ENCODE measurements at regions not wholly inside any gene's neighbourhood (a gene's known extent, or its start where the extent isn't known, plus 50 kb on each side); places are given as distances from the start of the nearest gene placed in this dataset.

- DNase-seq: no peak
Observed at GRCh38 chr6:19979059-19979458, 141.9 kb downstream of the ID4 start.

DNA sequence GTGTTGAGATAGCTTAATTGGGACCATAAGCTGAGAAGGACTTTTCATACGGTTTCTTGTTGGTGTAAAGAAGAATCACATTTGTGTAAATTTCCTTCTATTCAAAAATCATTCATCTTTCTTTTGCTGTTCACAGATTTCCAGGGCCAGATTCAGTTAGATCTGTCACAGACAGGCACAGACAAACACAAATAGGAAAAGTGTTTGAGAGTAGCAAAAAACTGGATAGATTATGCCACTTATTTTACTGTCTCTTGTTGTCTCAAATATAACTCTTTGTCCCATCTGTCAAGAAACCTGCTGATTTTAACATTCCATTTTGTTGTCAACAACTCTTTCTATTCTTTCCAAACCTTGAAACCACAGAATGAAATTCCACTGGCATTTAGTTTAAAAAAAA is 142.8 kb downstream of the ID4 start:
- DNase-seq: no peak

GRCh38 chr6:19983374-19983773 is 146.2 kb downstream of the ID4 start:
- DNase-seq: no peak

- DNase-seq: no peak
Observed at GRCh38 chr6:19986691-19987438, 149.7 kb downstream of the ID4 start.

DNA sequence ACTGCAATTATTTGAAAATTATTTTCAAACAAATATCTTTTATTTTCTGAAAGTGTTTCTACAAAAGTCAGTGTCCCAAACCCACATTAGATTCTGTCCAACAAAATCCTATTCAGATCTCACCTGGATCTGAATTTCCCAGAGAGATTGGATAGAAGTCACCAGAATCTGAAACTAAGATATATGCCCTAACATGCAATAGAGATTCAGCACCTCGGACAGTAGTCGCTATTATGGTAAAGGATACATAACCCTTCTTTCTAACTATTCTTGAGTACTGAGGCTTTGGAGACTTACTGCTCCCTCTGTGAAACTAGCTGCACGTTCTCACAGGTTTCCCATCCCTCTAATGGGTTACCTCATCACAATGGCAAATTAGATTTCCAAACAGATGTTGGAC is 151.4 kb downstream of the ID4 start:
- DNase-seq: peak; percentile 20 to 65

DNA sequence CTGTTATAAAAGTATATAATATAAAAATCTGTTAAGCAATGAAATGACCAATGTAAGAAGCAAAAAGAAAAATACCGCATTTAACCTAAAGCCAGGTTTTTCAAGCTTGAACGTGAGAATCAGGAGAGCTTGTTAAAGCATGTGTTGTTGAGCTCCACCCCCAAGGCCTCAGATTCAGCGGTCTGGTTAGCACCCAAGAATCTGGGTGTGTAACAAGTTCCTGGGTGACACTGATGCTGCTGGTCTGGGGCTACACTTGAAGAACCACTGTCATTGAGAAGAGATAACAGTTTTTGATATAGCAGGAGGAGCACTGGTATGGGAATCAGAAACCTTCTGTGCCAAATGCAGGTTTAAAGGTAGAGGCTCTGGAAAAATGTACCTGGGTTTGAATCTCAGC is 154.0 kb downstream of the ID4 start:
- no peak for DNase-seq

DNA sequence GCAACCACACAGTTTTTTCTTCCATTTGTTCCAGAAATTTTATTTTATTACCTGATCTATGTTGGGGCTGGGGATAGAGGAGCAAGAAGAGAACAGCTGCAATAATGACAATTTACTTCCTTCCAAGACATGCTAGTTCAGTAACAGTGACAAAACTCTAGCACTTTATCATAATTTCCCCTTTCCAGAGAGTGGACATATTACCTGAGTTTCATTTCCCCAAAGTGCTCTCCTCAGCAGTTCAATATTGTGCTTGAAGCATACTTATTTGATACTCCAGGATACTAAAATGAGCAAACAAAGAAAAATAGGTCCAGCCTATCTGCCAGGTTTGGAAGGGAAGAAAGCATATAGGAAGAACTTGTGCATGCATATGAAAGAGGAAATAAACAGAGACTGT is 157.7 kb downstream of the ID4 start:
- DNase-seq: no peak

DNA sequence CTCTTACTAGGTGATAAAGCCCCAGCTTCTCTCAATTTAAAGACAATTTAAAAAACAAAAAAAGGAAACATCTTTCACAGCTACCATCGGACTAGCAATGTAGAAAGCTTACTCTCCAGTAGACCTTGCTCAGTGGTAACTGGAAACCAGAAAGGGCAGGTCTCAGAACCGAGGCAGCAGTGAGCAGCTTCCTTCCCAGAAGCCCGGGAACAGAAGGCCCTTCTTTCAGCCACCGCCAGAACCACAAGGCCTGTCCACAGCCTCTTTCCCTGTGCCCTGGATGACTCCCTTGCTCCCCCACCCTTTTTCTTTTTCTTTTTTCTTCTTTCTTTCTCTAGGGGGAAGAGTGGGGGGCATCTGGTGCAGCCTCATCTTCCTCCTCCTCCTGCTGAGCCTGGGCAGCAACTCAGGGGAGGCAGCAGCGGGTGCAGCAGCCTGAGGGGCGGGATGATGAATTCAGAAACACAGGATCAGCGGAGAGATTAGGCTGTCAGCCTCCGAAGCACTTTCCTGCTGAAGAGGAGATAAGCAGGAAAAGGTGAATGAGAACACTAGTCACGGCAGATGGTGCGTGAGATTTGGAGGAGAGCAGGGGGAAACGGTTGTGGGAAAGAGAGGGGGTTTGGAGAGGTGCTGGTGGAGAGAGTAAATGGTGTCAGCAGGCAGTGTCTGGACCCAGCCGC is 158.5 kb downstream of the ID4 start:
- no peak for DNase-seq

GRCh38 chr6:19997104-19997503 is 159.9 kb downstream of the ID4 start:
- no peak for DNase-seq

DNA sequence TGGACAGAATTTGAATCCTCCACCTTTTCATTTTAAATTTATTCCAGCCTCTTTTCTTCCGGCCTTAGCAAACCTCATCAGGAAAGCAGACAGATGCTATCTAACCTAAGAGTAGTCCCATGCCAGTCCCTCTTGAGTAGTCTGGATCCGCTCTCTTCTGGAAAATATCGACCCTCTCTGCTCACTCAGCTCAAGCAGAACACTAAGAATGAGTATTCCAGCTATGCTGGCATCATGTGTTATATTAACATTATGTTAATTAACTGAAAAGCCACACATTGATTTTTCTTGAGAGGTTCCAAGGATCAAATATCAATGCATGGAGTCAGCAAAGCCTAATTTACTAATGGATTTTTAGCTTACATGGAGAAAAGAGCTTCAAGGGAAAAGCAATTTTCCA is 161.4 kb downstream of the ID4 start:
- no peak for DNase-seq

DNA sequence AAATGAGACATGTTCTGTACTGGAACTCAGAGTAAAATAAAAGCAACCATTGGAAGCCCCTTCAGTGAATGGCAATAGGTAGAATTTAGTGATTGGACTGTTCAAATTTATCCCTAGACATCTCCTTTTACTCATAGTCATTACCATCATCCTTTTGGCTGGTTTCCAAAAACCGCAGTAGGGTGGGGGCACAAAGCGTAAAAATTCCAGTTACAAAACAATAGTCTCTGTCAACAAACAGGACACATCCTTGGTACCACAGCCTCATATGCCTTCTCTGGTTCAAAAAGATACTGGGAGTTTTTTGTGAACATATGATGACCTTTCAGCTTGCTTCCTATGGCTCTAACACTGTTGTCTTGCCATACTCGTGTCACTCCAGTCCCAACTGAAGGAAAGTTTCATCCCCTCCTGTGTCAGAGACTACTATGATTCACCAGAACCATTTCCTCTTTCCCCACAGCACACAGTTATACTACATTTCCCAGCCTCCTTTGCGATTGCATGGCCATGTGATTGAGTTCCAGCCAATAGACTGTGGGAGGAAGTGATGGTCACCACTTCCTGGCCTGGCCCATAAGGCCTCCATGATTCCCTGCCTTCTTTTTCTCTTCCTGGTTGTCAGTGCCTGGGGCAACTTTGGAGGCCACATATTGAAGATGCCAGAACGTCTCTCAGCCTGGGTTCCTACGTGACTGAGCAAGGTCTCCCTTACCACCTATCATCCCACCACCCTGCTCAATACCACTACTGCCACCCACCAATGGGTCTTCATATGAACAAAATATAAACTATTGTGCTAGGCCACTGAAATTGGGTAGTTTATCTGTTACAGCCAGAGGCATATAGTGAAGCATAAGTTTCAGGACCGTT is 162.4 kb downstream of the ID4 start:
- peak; percentile 74 to 80 for DNase-seq

DNA sequence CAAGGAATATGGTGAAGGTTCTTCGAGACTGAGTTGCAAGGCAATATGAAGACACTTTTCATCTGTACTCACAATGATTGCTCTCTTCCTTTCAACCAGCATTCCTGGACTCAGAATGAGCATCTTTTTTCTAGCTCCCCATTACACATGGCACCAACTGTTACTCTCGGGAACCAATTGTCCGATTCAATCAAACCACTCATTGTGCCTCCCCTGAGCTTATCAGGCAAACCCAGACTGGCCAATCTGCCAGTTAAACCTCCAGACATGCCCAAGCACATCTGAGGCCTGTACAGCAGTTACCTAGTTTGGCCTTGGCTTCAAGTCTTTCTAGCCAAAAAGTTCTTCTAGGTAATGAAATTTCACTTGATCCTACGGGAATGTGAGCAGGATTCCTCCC is 164.1 kb downstream of the ID4 start:
- DNase-seq: no peak

DNA sequence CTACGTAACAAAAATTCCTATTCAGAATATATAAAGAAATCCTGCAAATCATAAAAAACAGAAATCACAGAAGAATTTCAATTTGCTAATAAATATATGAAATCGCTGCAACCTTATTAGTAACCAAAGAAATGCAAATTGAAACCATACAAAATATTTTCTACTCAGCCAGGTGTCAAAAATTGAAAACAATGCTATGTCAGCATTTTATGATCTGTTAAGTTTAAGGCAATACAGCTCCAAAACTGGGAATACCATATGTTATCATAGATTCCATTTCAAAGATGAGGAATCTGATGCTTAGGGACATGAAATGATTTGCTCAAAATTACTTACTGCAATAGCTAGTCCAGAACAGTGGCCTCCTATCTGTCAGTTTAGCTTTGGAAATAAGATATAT is 168.9 kb downstream of the ID4 start:
- DNase-seq: no peak

GRCh38 chr6:20008131-20008530 is 171.0 kb downstream of the ID4 start:
- no peak for DNase-seq

DNA sequence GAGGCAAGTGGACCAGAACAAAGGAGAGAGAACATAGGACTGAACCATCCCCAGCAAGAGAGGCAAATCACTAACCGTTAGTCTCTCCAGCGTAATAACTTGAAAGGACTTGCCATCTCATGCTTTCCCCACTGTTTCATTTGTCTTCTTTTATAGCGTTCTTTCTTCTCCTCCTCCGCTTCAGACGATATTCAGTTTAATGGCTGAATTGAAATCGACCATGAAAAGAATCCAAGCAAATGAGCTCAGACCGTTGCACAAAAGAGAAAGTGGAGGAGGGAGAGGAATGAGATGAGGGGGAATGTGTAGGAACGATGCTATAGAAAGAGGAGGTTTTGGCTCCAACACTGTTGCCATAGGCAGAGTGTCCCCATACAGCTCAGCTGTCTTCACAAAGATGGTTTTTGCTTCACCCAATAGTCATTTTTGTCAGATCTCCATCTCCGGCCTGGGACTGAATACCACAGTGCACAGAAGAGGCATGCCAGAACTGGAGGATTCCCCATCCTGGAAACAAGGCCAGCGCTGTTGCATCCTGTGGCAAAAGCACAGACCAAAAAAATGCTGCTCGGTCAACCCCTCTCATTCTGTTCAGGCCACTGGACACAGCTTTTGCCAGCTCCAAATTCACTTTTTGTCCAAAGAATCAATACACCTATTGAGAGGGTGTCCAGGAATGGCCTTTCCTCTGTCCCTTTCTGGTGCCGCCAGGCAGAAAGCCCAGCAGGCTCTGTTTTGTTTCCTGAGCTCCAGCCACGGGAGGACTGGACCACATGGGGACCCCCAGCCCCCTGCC is 176.1 kb downstream of the ID4 start:
- DNase-seq: no peak

- DNase-seq: no peak
Observed at GRCh38 chr6:20014508-20014907, 177.3 kb downstream of the ID4 start.

DNA sequence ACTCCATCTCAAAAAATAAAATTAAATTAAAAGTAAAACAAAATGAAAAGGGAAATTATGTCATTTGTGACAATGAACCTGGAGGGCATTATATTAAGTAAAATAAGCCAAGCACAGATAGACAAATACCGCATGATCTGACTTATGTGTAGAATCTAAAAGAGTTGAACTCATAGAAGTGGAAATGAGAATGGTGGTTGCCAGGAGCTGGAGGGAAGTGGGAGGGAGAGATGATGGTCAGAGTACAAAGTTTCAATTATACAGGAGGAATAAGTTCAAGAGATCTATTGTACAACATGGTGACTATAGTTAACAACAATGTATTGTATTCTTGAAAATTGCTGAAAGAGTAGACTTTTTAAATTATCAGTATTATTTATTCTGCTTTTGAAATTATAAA is 183.4 kb downstream of the ID4 start:
- DNase-seq: no peak

DNA sequence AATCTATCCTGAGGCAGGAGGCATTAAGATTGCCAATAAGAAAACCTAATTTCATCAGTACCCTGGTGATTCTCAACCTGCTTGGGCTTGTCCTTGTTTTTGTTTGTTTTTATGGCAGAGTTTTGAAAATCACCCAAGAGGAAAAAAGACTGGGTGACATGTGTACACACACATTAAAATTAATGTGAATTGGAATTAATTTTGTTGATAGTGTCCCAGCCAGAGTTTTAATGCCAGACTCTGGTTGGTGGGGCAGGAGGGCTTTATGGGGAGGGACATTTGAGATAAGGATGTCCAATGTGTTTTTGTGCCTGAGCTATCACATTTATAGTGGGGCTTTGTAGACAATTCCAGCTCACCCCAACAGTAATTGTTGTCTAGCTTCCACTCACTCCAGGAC is 184.6 kb downstream of the ID4 start:
- DNase-seq: no peak

DNA sequence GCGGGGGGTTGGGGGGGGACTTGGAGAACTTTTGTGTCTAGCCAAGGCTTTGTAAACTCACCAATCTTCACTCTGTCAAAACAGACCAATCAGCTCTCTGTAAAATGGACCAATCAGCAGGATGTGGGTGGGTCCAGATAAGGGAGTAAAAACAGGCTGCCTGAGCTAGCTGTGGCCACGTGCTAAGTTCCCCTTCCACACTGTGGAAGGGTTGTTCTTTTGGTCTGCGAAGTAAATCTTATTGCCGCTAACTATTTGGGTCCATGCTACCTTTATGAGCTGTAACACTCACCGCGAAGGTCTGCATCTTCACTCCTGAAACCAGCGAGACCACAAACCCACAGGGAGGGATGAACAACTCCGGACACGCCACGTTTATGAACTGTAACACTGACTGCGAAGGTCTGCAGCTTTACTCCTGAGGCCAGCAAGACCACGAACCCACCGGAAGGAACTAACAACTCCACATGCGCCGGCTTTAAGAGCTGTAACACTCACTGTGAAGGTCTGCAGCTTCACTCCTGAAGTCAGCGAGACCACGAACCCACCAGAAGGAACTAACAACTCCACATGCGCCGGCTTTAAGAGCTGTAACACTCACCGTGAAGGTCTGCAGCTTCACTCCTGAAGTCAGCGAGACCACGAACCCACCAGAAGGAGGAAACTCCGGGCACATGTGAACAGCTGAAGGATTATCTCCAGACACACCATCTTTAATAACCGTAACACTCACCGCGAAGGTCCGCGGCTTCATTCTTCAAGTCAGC is 186.6 kb downstream of the ID4 start:
- DNase-seq: peak; percentile 82 to 86

DNA sequence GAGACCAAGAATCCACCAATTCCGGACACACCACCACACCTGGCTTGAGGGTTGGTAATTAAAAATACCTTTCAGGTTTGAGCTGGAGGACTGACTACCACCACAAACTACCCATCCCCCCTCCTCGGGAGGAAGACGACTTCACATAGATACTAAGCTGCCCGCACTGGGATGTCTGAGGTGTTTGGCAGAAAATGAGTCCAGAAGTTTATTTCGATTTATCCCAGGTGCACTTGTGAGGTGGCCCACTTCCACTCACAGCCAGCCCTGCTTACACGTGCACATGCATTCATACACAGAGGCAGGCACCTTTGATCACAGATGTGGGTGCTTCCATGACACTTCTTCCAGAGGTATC is 187.1 kb downstream of the ID4 start:
- no peak for DNase-seq

DNA sequence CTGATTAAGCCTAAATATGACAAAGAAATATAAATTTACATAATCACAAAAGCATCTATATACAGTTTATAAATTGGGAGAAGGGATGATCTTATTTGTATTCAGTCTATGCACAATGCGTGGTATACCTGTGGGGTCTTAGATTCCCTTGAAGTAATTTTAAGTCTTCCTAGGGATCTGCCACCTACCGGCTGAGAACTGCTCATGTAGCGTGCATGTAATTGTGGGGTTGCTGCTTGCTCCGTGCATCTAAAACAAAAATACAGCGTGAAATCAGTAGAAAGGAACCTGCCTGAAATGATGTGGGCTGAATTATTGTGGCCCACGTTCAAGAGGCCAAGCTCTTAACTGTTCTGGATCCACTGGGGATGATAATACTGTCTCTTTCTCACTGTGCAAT is 187.3 kb downstream of the MBOAT1 start:
- DNase-seq: peak; percentile 29 to 42

DNA sequence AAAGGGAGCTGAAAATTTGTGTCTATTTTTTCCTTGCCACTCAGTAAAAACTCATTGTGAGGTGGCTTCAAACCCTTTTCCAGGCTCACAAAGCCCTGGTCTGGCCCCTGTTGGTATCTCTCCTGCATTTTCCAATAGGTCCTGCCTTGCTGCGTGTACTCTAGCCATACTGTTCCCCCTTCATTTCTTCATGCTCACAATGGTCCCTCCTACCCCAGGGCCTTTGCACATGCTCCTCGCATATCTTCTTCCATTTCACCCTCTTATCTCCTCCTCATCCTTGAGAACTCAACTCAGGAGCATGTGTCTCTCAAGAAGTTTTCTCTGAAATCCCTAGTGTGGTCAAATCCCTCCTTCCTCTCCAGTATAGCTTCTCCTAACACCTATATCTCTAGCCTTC is 186.6 kb downstream of the MBOAT1 start:
- no peak for DNase-seq

All from Kasumi-1 (cell line).